Trophoblast cell (in vitro differentiated cells and primary cell): ENCODE measurements at regions not wholly inside any gene's neighbourhood (a gene's known extent, or its start where the extent isn't known, plus 50 kb on each side); places are given as distances from the start of the nearest gene placed in this dataset.
"Not testable (repeated sequence)": the region's sequence is repeated elsewhere in the genome, so short reads cannot be mapped to it uniquely, and the experiment has no call there.

Experiments used
- DNase-seq, 2 donors: peaks; one replicate each; pipeline ENCODE4 v3.0.0-alpha.2; 2016
- H2AFZ ChIP-seq: 2 replicates; pipeline ENCODE4 v1.6.1; 2013; ENCODE audit warnings: low read length, moderate library complexity, mild to moderate bottlenecking; ENCODE audit not compliant: insufficient read depth, poor library complexity
- H2AK5ac ChIP-seq: 2 replicates; pipeline ENCODE4 v1.6.1; 2013; ENCODE audit warnings: mild to moderate bottlenecking, low read length
- H2BK120ac ChIP-seq: 2 replicates; pipeline ENCODE4 v1.6.1; 2013; ENCODE audit warnings: low read length, mild to moderate bottlenecking, moderate library complexity; ENCODE audit not compliant: insufficient read depth, poor library complexity
- H2BK12ac ChIP-seq: 2 replicates; pipeline ENCODE4 v1.6.1; 2013; ENCODE audit warnings: mild to moderate bottlenecking, low read length, moderate library complexity
- H2BK5ac ChIP-seq: 2 replicates; pipeline ENCODE4 v1.6.1; 2013; ENCODE audit warnings: low read length, low read depth, moderate library complexity, mild to moderate bottlenecking; ENCODE audit not compliant: poor library complexity
- H3K14ac ChIP-seq: 2 replicates; pipeline ENCODE4 v1.6.1; 2013; ENCODE audit warnings: mild to moderate bottlenecking, low read length
- H3K18ac ChIP-seq: 2 replicates; pipeline ENCODE4 v1.6.1; 2013; ENCODE audit warnings: mild to moderate bottlenecking, low read length
- H3K23ac ChIP-seq: 2 replicates; pipeline ENCODE4 v1.6.1; 2013; ENCODE audit warnings: low read length
- H3K27ac ChIP-seq: 2 replicates; pipeline ENCODE4 v1.5.1; 2013; ENCODE audit warnings: low read depth, mild to moderate bottlenecking, inconsistent platforms, low read length, moderate library complexity
- H3K27me3 ChIP-seq: 2 replicates; pipeline ENCODE4 v1.6.1; 2013; ENCODE audit warnings: inconsistent platforms, mild to moderate bottlenecking, low read length, moderate library complexity; ENCODE audit not compliant: insufficient read depth
- H3K36me3 ChIP-seq, 2 experiments: 1 replicate in 1 of 2; 2 replicates in 1 of 2; pipeline ENCODE4 v1.6.1; 2013; ENCODE audit warnings: low read length in 2 of 2, mild to moderate bottlenecking in 2 of 2, moderate library complexity in 1 of 2; ENCODE audit not compliant: insufficient read depth in 2 of 2, control insufficient read depth in 1 of 2
- H3K4ac ChIP-seq: 2 replicates; pipeline ENCODE4 v1.6.1; 2013; ENCODE audit warnings: low read depth, mild to moderate bottlenecking, low read length, moderate library complexity
- H3K4me1 ChIP-seq, 2 experiments: 1 replicate in 1 of 2; 2 replicates in 1 of 2; pipeline ENCODE4 v1.6.1; 2013; ENCODE audit warnings: low read length in 2 of 2, mild to moderate bottlenecking in 2 of 2, moderate library complexity in 1 of 2; ENCODE audit not compliant: insufficient read depth in 2 of 2, control insufficient read depth in 1 of 2
- H3K4me2 ChIP-seq: 2 replicates; pipeline ENCODE4 v1.6.1; 2013; ENCODE audit warnings: inconsistent platforms, mild to moderate bottlenecking, low read length, moderate library complexity
- H3K4me3 ChIP-seq: 2 replicates; pipeline ENCODE4 v1.5.1; 2013; ENCODE audit warnings: mild to moderate bottlenecking, low read depth, low read length, inconsistent platforms
- H3K79me1 ChIP-seq: one replicate; pipeline ENCODE4 v1.6.1; 2013; ENCODE audit warnings: low read length
- H3K79me2 ChIP-seq: 2 replicates; pipeline ENCODE4 v1.6.1; 2013; ENCODE audit warnings: low read length, mild to moderate bottlenecking; ENCODE audit not compliant: control insufficient read depth, insufficient read depth, poor library complexity
- H3K9ac ChIP-seq: 2 replicates; pipeline ENCODE4 v1.6.1; 2013; ENCODE audit warnings: mild to moderate bottlenecking, low read length
- H3K9me3 ChIP-seq: 2 replicates; pipeline ENCODE4 v1.6.1; 2013; ENCODE audit warnings: low read depth, mild to moderate bottlenecking, control low read depth, inconsistent platforms, low read length; ENCODE audit not compliant: insufficient read depth
- H4K12ac ChIP-seq: 2 replicates; pipeline ENCODE4 v1.6.1; 2013; ENCODE audit warnings: low read depth, mild to moderate bottlenecking, low read length, moderate library complexity
- H4K8ac ChIP-seq: 2 replicates; pipeline ENCODE4 v1.6.1; 2013; ENCODE audit warnings: low read depth, mild to moderate bottlenecking, low read length, moderate library complexity
- H4K91ac ChIP-seq: one replicate; pipeline ENCODE4 v1.6.1; 2013; ENCODE audit warnings: low read depth, mild to moderate bottlenecking, low read length, moderate library complexity
- WGBS: extraction: QIAGEN DNeasy Blood & Tissue Kit; methylation state at CpG from one replicate; pipeline ENCODE4 v1.1.7; 2013; ENCODE audit warnings: missing lambda C conversion rate; ENCODE audit not compliant: insufficient read length, insufficient coverage; ENCODE audit errors: extremely low coverage; 5-methylcytosine and 5-hydroxymethylcytosine counted together

DNA sequence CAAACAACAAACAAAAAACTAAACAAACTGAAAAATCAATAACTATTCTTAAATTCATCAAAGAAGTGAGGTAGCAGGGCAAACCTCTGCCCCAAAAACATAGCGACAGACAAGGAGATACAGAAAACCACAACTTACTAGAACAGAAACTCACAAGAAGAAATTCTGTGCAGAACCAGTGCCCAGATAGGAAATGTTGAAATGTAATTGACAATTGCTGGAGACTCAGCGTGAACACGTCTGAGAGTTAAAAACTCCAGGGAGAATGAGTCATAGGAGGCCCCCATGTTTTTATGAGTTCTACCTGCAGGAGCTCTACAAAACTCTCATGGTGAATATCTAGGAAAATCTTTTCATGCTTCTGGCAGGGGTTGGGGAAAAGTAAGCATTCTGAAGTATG, 95.5 kb upstream of the SETMAR start:
- no peaks in the 10 kb centered on the region for H3K27me3 ChIP-seq
- no peaks in the 10 kb centered on the region for H3K36me3 ChIP-seq
- no peak overlapping the region for H3K9ac ChIP-seq
- H4K8ac ChIP-seq, result no peak overlapping the region
- H3K4me3 ChIP-seq, result no peak overlapping the region
- H3K9me3 ChIP-seq, result peaks cover 3% of the 10 kb centered on the region
- no peak overlapping the region for H2AFZ ChIP-seq
- H3K27ac ChIP-seq, result no peak overlapping the region
- H3K79me2 ChIP-seq, result no peaks in the 10 kb centered on the region
- H3K18ac ChIP-seq, result no peak overlapping the region
- peak in 1 of 2 donors; percentile 21 for DNase-seq
- H2BK5ac ChIP-seq, result no peak overlapping the region
- H3K23ac ChIP-seq, result no peak overlapping the region
- no peak overlapping the region for H3K4me2 ChIP-seq
- WGBS, result no CpG with 5 or more reads among the region's 3 CpGs
- H3K14ac ChIP-seq, result no peak overlapping the region
- no peaks in the 10 kb centered on the region for H3K79me1 ChIP-seq
- no peak overlapping the region for H4K12ac ChIP-seq
- H2BK120ac ChIP-seq, result no peak overlapping the region
- no peak overlapping the region for H2AK5ac ChIP-seq
- no peak overlapping the region for H2BK12ac ChIP-seq
- no peak overlapping the region for H4K91ac ChIP-seq
- H3K4me1 ChIP-seq, result no peaks in the 10 kb centered on the region
- H3K4ac ChIP-seq, result no peak overlapping the region

GRCh38 chr3:4208556-4208955, 94.6 kb upstream of the SETMAR start:
- no peak overlapping the region for H2BK5ac ChIP-seq
- no peak overlapping the region for H2BK120ac ChIP-seq
- H3K4me1 ChIP-seq, result no peaks in the 10 kb centered on the region
- no peak overlapping the region for H2AFZ ChIP-seq
- H3K4me3 ChIP-seq, result no peak overlapping the region
- H3K9ac ChIP-seq, result no peak overlapping the region
- no peak overlapping the region for H3K14ac ChIP-seq
- no peak overlapping the region for H3K23ac ChIP-seq
- no peaks in the 10 kb centered on the region for H3K79me2 ChIP-seq
- no peak overlapping the region for H3K4ac ChIP-seq
- no peak overlapping the region for H2BK12ac ChIP-seq
- H2AK5ac ChIP-seq, result no peak overlapping the region
- peaks cover 3% of the 10 kb centered on the region for H3K9me3 ChIP-seq
- no CpG with 5 or more reads among the region's 4 CpGs for WGBS
- no peak for DNase-seq
- H3K27me3 ChIP-seq, result no peaks in the 10 kb centered on the region
- H4K8ac ChIP-seq, result no peak overlapping the region
- H4K91ac ChIP-seq, result no peak overlapping the region
- no peak overlapping the region for H3K4me2 ChIP-seq
- no peak overlapping the region for H4K12ac ChIP-seq
- no peaks in the 10 kb centered on the region for H3K36me3 ChIP-seq
- H3K18ac ChIP-seq, result no peak overlapping the region
- no peaks in the 10 kb centered on the region for H3K79me1 ChIP-seq
- H3K27ac ChIP-seq, result no peak overlapping the region

DNA sequence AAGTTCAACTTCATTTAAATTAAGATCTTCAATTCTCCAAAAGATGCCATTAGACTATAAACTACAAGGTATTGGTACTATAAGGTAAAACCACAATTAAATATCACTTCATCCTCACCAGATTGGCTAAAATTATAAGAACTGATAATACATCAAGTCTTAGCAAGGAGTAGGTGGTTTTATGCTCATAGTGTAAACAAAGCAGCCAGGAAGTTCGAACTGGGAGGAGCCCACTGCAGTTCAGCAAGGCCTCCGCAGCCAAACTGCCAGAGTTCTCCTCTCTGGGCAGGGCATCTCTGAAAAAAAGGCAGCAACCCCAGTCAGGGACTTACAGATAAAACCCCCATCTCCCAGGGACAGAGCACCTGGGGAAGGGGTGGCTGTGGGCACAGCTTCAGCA, 91.6 kb upstream of the SETMAR start:
- no peak overlapping the region for H3K4ac ChIP-seq
- no peak overlapping the region for H3K27ac ChIP-seq
- peaks cover 3% of the 10 kb centered on the region for H3K9me3 ChIP-seq
- no peak overlapping the region for H2BK12ac ChIP-seq
- H3K4me2 ChIP-seq, result no peak overlapping the region
- H3K27me3 ChIP-seq, result no peaks in the 10 kb centered on the region
- no peak overlapping the region for H2BK5ac ChIP-seq
- H3K79me2 ChIP-seq, result no peaks in the 10 kb centered on the region
- H3K36me3 ChIP-seq, result no peaks in the 10 kb centered on the region
- no peak overlapping the region for H3K18ac ChIP-seq
- H3K9ac ChIP-seq, result no peak overlapping the region
- H2AK5ac ChIP-seq, result no peak overlapping the region
- H3K79me1 ChIP-seq, result no peaks in the 10 kb centered on the region
- WGBS, result no CpG with 5 or more reads among the region's 2 CpGs
- H3K4me3 ChIP-seq, result no peak overlapping the region
- H3K23ac ChIP-seq, result no peak overlapping the region
- H4K12ac ChIP-seq, result peak overlapping the region; percentile 12
- H2BK120ac ChIP-seq, result no peak overlapping the region
- H3K14ac ChIP-seq, result no peak overlapping the region
- DNase-seq, result no peak
- no peak overlapping the region for H4K8ac ChIP-seq
- H4K91ac ChIP-seq, result no peak overlapping the region
- H3K4me1 ChIP-seq, result no peaks in the 10 kb centered on the region
- no peak overlapping the region for H2AFZ ChIP-seq

DNA sequence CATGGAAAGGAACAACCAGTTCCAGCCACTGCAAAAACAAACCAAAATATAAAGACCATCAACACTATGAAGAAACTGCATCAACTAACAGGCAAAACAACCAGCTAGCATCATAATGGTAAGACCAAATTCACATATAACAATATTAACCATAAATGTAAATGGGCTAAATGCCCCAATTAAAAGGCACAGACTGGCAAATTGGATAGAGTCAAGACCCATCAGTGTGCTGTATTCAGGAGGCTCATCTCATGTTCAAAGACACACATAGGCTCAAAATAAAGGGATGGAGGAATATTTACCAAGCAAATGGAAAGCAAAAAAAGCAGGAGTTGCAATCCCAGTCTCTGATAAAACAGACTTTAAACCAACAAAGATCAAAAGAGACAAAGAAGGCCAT, 89.7 kb upstream of the SETMAR start:
- H3K27me3 ChIP-seq, H2BK5ac ChIP-seq, DNase-seq, H4K8ac ChIP-seq, H3K9ac ChIP-seq, H3K18ac ChIP-seq, H3K36me3 ChIP-seq, H2AK5ac ChIP-seq, H3K27ac ChIP-seq, H2AFZ ChIP-seq, H3K4me1 ChIP-seq, H3K79me1 ChIP-seq, H2BK120ac ChIP-seq, H3K79me2 ChIP-seq, H3K4ac ChIP-seq, H3K4me3 ChIP-seq, H3K14ac ChIP-seq, H4K12ac ChIP-seq, H2BK12ac ChIP-seq, H3K23ac ChIP-seq, H3K4me2 ChIP-seq, H3K9me3 ChIP-seq, H4K91ac ChIP-seq: not testable (repeated sequence)

- H3K4ac ChIP-seq, H3K9ac ChIP-seq: not testable (repeated sequence)
- WGBS, result no CpG with 5 or more reads among the region's 2 CpGs
Observed at GRCh38 chr3:4216974-4217373, 86.2 kb upstream of the SETMAR start.

More at GRCh38 chr3:4216974-4217373, 86.2 kb upstream of the SETMAR start:
- not testable (repeated sequence) for H3K79me1 ChIP-seq, H3K27ac ChIP-seq, H2AFZ ChIP-seq, H2BK12ac ChIP-seq, H2AK5ac ChIP-seq, H3K18ac ChIP-seq, H4K12ac ChIP-seq, H3K4me2 ChIP-seq, H2BK5ac ChIP-seq, H3K27me3 ChIP-seq, H4K91ac ChIP-seq, H3K9me3 ChIP-seq, H3K36me3 ChIP-seq, H2BK120ac ChIP-seq, H3K14ac ChIP-seq, H3K4me3 ChIP-seq, H3K4me1 ChIP-seq, H3K79me2 ChIP-seq, DNase-seq, H4K8ac ChIP-seq, H3K23ac ChIP-seq
